ENCODE measurements at regions not wholly inside any gene's neighbourhood (a gene's known extent, or its start where the extent isn't known, plus 50 kb on each side); places are given as distances from the start of the nearest gene placed in this dataset.

DNA sequence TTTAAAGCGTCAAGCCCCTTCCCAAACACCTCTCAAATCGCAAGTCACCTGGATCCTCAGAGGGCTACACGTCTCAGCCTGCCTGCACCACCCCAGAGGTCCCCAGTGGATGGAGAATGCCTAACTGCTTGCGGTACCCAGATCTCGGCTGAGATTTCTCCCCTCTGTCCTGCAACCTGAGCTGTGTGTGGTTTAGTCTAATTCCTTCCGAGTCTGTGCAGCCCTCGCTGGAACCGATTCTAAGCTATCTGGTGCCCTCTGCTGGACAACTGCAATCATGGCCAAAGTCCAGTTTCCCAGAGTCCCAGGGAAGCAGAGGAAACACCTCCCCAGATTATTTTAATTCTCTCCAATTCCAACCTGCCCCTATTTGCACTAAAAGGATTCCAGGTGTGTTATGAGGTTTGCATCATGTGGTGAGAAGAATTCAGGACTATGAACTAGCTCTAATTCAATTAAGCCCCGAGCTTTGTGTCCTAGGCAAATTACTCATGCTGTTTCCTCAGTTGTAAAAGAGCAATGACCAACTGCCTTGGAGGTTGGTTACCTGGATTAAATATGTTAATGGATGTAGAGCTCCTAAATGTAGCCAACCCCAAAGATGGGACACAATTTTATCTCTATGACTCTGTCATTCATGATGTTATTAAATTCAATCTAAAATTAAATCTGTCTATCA is 276.1 kb upstream of the NCKAP5 start:
- peaks cover 8% of the 10 kb centered on the region for H3K27me3 ChIP-seq
- 11 to 43% methylated on average over 4 of the region's 9 CpGs for WGBS, 2 donors (ENCODE audit: low coverage in 1 of 2)
- H3K36me3 ChIP-seq: no peaks in the 10 kb centered on the region
- no peak for TF ChIP-seq POLR2A (IDR thresholded peaks at IDR 0.05)
- peak; percentile 73 to 86 (median 75) for TF ChIP-seq CTCF (IDR thresholded peaks at IDR 0.05)
- H3K4me3 ChIP-seq: no peak overlapping the region
- no peaks in the 10 kb centered on the region for H3K9me3 ChIP-seq
- peak; percentile 48 for ATAC-seq
- H3K27ac ChIP-seq: no peak overlapping the region
- no peaks in the 10 kb centered on the region for H3K4me1 ChIP-seq

DNA sequence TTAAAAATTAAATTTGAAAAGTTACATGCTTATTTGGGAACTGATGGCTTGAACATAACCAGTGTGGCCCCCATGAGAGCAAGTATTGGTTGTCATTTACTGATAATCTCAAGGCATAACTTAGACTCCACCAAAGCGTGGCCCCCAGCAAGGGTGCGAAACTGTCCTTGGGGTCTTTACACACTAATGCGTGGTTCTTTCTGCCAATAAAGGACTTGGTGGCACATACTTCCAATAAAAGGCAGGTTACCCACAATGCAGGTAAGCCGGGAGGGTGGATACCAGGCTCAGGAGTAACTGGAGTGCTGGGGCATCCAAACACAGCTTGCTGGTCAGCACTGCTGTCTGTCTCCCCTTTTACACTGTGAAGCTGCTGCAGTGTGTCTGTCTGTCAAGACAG is 278.2 kb upstream of the NCKAP5 start:
- no peaks in the 10 kb centered on the region for H3K9me3 ChIP-seq
- TF ChIP-seq EP300 (IDR thresholded peaks at IDR 0.05) (no peak), POLR2AphosphoS5 (IDR thresholded peaks at IDR 0.05) (no peak), CTCF (IDR thresholded peaks at IDR 0.05) (no peak), POLR2A (IDR thresholded peaks at IDR 0.05) (no peak)
- WGBS, 2 donors (ENCODE audit: low coverage in 1 of 2): 96 to 100% methylated on average over 1 to 3 of the region's 4 CpGs
- H3K27me3 ChIP-seq: peaks cover 11% of the 10 kb centered on the region
- H3K4me3 ChIP-seq: no peak overlapping the region
- no peaks in the 10 kb centered on the region for H3K4me1 ChIP-seq
- ATAC-seq: no peak
- H3K27ac ChIP-seq: no peak overlapping the region
- H3K36me3 ChIP-seq: no peaks in the 10 kb centered on the region

DNA sequence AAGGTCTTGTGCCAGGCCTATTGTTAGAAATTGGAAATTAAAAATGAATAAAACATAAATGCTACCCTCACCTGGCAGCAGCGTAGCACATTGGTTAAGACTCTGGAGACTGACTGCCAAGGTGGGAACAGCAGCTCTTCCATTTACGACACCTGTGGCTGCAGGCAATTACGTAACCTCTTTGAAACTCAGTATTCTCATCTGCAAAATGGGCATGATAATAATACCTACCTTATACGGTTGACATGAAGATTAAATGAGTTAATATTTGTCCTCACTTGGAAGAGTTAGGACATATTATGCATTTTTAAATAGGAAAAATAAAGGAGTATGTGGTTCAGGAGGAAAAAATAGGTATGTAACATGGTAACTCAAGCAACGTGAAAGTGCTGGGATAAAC is 279.3 kb upstream of the NCKAP5 start:
- Histone ChIP-seq H3K36me3 (no peaks in the 10 kb centered on the region), H3K4me1 (no peaks in the 10 kb centered on the region), H3K4me3 (no peak overlapping the region), H3K9me3 (no peaks in the 10 kb centered on the region), H3K27ac (no peak overlapping the region), H3K27me3 (peaks cover 11% of the 10 kb centered on the region)
- WGBS, 2 donors (ENCODE audit: low coverage in 1 of 2): 90% methylated on average over 5 of the region's 5 CpGs
- TF ChIP-seq POLR2AphosphoS5 (IDR thresholded peaks at IDR 0.05) (no peak), CTCF (IDR thresholded peaks at IDR 0.05) (no peak), POLR2A (IDR thresholded peaks at IDR 0.05) (no peak), EP300 (IDR thresholded peaks at IDR 0.05) (no peak)
- ATAC-seq: no peak

DNA sequence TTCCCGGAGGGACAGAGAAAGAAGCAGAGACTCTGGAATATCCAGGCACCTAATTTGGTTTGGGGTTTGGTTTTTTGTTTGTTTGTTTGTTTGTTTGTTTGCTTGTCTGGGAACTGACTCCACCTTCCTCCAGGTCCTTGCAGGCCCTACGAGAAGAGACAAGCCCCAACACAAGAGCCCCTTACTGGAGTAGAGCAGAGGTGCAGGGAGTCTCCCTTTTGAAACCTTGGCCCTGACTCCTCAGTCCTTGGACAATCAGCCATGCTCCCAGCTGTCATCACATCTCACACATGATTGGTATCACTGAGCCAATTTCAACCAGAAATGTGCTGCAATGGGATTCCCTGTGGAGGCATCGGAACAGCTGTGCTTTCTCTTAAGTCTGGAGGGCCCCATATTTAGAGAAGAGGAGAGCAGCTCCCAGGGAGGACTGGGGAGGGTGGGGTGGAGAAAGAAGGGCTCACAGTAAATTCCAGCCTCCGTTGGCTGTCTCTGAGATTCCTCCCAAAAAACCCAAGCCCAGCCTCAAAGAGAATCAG is 279.9 kb upstream of the NCKAP5 start:
- 44 to 49% methylated on average over 2 to 3 of the region's 4 CpGs for WGBS, 2 donors (ENCODE audit: low coverage in 1 of 2)
- no peak for TF ChIP-seq POLR2A (IDR thresholded peaks at IDR 0.05)
- no peak for TF ChIP-seq CTCF (IDR thresholded peaks at IDR 0.05)
- TF ChIP-seq POLR2AphosphoS5 (IDR thresholded peaks at IDR 0.05): no peak
- TF ChIP-seq EP300 (IDR thresholded peaks at IDR 0.05): no peak
- peaks cover 11% of the 10 kb centered on the region for H3K27me3 ChIP-seq
- H3K4me1 ChIP-seq: no peaks in the 10 kb centered on the region
- no peaks in the 10 kb centered on the region for H3K36me3 ChIP-seq
- H3K27ac ChIP-seq: no peak overlapping the region
- no peaks in the 10 kb centered on the region for H3K9me3 ChIP-seq
- H3K4me3 ChIP-seq: no peak overlapping the region
- no peak for ATAC-seq

GRCh38 chr2:133849341-133849740 is 281.1 kb upstream of the NCKAP5 start:
- TF ChIP-seq EP300 (IDR thresholded peaks at IDR 0.05) (no peak), CTCF (IDR thresholded peaks at IDR 0.05) (no peak), POLR2AphosphoS5 (IDR thresholded peaks at IDR 0.05) (no peak), POLR2A (IDR thresholded peaks at IDR 0.05) (no peak)
- no peaks in the 10 kb centered on the region for H3K4me1 ChIP-seq
- WGBS, 2 donors (ENCODE audit: low coverage in 1 of 2): 94 to 100% methylated on average over 1 of the region's 1 CpG
- no peak overlapping the region for H3K4me3 ChIP-seq
- peaks cover 11% of the 10 kb centered on the region for H3K27me3 ChIP-seq
- H3K9me3 ChIP-seq: no peaks in the 10 kb centered on the region
- ATAC-seq: no peak
- no peak overlapping the region for H3K27ac ChIP-seq
- H3K36me3 ChIP-seq: no peaks in the 10 kb centered on the region

Measured in gastroesophageal sphincter (tissue), 4 donors.